Body of pancreas (tissue), 4 donors: ENCODE measurements at regions not wholly inside any gene's neighbourhood (a gene's known extent, or its start where the extent isn't known, plus 50 kb on each side); places are given as distances from the start of the nearest gene placed in this dataset.

Experiments
- ATAC-seq: fragments of 150-250 bp; one replicate; pipeline ENCODE4 v1.9.1; 2016
- DNase-seq, 4 donors: peaks; one replicate each; pipeline ENCODE4 v3.0.0-alpha.2; 2019
- H3K27ac ChIP-seq, 4 donors: fragments of 200-600 bp; sonication (generic); 1 replicate in 3 of 4; 2 replicates in 1 of 4; pipeline versions ENCODE4 v1.5.1 to v1.6.1; 2016 to 2019; ENCODE audit warnings: mild to moderate bottlenecking in 1 of 4, mixed read lengths in 1 of 4, moderate library complexity in 1 of 4
- H3K27me3 ChIP-seq, 2 donors: fragments of 200-600 bp; sonication (generic); one replicate each; pipeline ENCODE4 v1.6.0; 2016; ENCODE audit warnings: mild to moderate bottlenecking in 1 of 2
- H3K36me3 ChIP-seq, 2 donors: fragments of 200-600 bp; sonication (generic); replicated peaks in 1 of 2; 2 replicates each; pipeline ENCODE4 v1.5.1; 2016; ENCODE audit warnings: low read depth in 2 of 2; ENCODE audit not compliant: insufficient read depth in 1 of 2
- H3K4me1 ChIP-seq: fragments of 200-600 bp; sonication (generic); one replicate; pipeline ENCODE4 v1.6.0; 2016
- H3K4me3 ChIP-seq, 2 donors: fragments of 200-600 bp; sonication (generic); 1 replicate in 1 of 2; 2 replicates in 1 of 2; pipeline ENCODE4 v1.5.1; 2016 to 2019
- H3K9me3 ChIP-seq, 3 donors: fragments of 200-600 bp; sonication (generic); 1 replicate in 2 of 3; 2 replicates in 1 of 3; pipeline ENCODE4 v1.5.1; 2016
- CTCF ChIP-seq, 7 experiments: fragments of 450-650 bp in 4 of 7; fragments of 200-600 bp in 3 of 7; sonication (generic) in 3 of 7; IDR thresholded peaks; one replicate each; pipeline ENCODE4 v1.5.1; 2016 to 2019; ENCODE audit warnings: antibody characterized with exemption in 7 of 7
- POLR2A ChIP-seq, 3 donors: fragments of 450-650 bp; IDR thresholded peaks; one replicate each; pipeline ENCODE4 v1.6.1; 2016; ENCODE audit warnings: antibody characterized with exemption in 3 of 3, mild to moderate bottlenecking in 2 of 3
- WGBS, 2 donors: methylation state at CpG; one replicate each; pipeline ENCODE4 v1.1.5; 2017; 5-methylcytosine and 5-hydroxymethylcytosine counted together
- intact Hi-C: fragments of 100-400 bp; cut with DNase I; formaldehyde crosslinking; loops from one replicate; pipeline ENCODE4 v1.15.1; 2023

DNA sequence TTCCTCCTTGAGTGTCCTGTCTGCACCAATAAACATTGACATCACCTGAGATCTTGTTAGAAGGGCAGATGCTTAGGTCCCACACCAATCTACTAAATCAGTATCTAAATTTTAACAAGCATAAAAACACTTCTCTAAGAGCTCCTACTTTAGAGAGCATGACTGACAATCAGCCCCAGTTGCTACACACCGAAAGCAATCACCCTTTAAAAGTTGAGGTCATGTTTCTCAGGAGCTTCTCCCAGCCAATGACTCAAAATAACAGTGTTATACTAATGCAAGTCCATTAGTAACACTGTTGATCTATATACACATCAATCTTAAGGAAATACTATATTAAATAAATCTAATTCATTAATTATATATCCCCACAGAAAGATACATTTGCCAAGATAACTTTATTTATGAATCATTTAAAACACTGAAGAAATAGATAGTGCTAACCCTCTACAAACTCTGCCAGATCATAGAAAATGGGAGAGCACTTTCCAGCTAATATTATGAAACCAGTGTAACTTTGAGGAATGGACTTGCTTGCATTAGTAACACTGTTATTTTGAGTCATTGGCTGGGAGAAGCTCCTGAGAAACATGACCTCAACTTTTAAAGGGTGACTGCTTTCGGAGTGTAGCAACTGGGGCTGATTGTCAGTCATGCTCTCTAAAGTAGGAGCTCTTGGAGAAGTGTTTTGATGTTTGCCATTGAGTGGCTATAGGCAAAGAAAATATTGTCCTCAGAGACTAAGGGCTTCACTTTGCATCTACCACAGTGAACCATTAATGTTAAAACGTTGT lies 109.8 kb upstream of the HDX start:
- no peak for TF ChIP-seq CTCF (IDR thresholded peaks at IDR 0.05)
- no peak for TF ChIP-seq POLR2A (IDR thresholded peaks at IDR 0.05)
- ATAC-seq = no peak
- Histone ChIP-seq H3K36me3 (no peaks in the 10 kb centered on the region), H3K4me3 (no peak overlapping the region), H3K4me1 (no peaks in the 10 kb centered on the region), H3K9me3 (no peaks in the 10 kb centered on the region), H3K27me3 (no peaks in the 10 kb centered on the region), H3K27ac (no peak overlapping the region)
- 44 to 72% methylated on average over 2 to 3 of the region's 3 CpGs for WGBS, 2 donors
- intact Hi-C loops = no loop called here
- DNase-seq = no peak

- Histone ChIP-seq H3K36me3 (no peaks in the 10 kb centered on the region), H3K27ac (no peak overlapping the region), H3K9me3 (no peaks in the 10 kb centered on the region), H3K27me3 (no peaks in the 10 kb centered on the region), H3K4me3 (no peak overlapping the region), H3K4me1 (no peaks in the 10 kb centered on the region)
- no peak for TF ChIP-seq POLR2A (IDR thresholded peaks at IDR 0.05)
- no peak for TF ChIP-seq CTCF (IDR thresholded peaks at IDR 0.05)
- WGBS, 2 donors = 59 to 75% methylated on average over 1 to 2 of the region's 3 CpGs
- ATAC-seq (no peak), DNase-seq (no peak)
- intact Hi-C loops = no loop called here
Observed at GRCh38 chrX:84634201-84634782, 132.0 kb upstream of the HDX start.

- 43 to 48% methylated on average over 2 of the region's 2 CpGs for WGBS, 2 donors
Observed at GRCh38 chrX:84666086-84666485, 163.8 kb upstream of the HDX start.

GRCh38 chrX:84690228-84690627 lies 188.0 kb upstream of the HDX start:
- Histone ChIP-seq H3K9me3 (no peaks in the 10 kb centered on the region), H3K36me3 (no peaks in the 10 kb centered on the region), H3K4me3 (no peak overlapping the region), H3K27ac (no peak overlapping the region), H3K27me3 (no peaks in the 10 kb centered on the region), H3K4me1 (no peaks in the 10 kb centered on the region)
- 30 to 31% methylated on average over 1 of the region's 1 CpG for WGBS, 2 donors
- DNase-seq = no peak
- intact Hi-C loops = no loop called here
- TF ChIP-seq CTCF (IDR thresholded peaks at IDR 0.05) (no peak), POLR2A (IDR thresholded peaks at IDR 0.05) (no peak)
- no peak for ATAC-seq

More at GRCh38 chrX:84666086-84666485, 163.8 kb upstream of the HDX start:
- H3K27me3 ChIP-seq = no peaks in the 10 kb centered on the region
- H3K27ac ChIP-seq = no peak overlapping the region
- H3K9me3 ChIP-seq = no peaks in the 10 kb centered on the region
- no peak for ATAC-seq
- no peaks in the 10 kb centered on the region for H3K4me1 ChIP-seq
- intact Hi-C loops = no loop called here
- H3K4me3 ChIP-seq = no peak overlapping the region
- H3K36me3 ChIP-seq = no peaks in the 10 kb centered on the region
- TF ChIP-seq POLR2A (IDR thresholded peaks at IDR 0.05) (no peak), CTCF (IDR thresholded peaks at IDR 0.05) (no peak)
- no peak for DNase-seq

- H3K27ac ChIP-seq = no peak overlapping the region
- DNase-seq (no peak), ATAC-seq (no peak)
- H3K9me3 ChIP-seq = no peaks in the 10 kb centered on the region
- no peak overlapping the region for H3K4me3 ChIP-seq
- H3K27me3 ChIP-seq = no peaks in the 10 kb centered on the region
- 57 to 67% methylated on average over 2 of the region's 2 CpGs for WGBS, 2 donors
- intact Hi-C loops = no loop called here
- no peaks in the 10 kb centered on the region for H3K4me1 ChIP-seq
- TF ChIP-seq POLR2A (IDR thresholded peaks at IDR 0.05) (no peak), CTCF (IDR thresholded peaks at IDR 0.05) (no peak)
- H3K36me3 ChIP-seq = no peaks in the 10 kb centered on the region
Observed at GRCh38 chrX:84709987-84710386, 207.7 kb upstream of the HDX start.
